SHP77 (cell line): ENCODE measurements at regions not wholly inside any gene's neighbourhood (a gene's known extent, or its start where the extent isn't known, plus 50 kb on each side); places are given as distances from the start of the nearest gene placed in this dataset.

ENCODE experiments used
- DNase-seq, 2 experiments: peaks; one replicate each; lab custom pipeline; 2025; lab: John Stamatoyannopoulos, UW

- no peak for DNase-seq
These were observed 76.9 kb upstream of the ANK3 start for GRCh38 chr10:60466267-60467201.

- no peak for DNase-seq
These were observed 76.1 kb upstream of the ANK3 start for GRCh38 chr10:60465801-60466200.

- DNase-seq: no peak
These were observed 75.0 kb upstream of the ANK3 start for GRCh38 chr10:60464659-60465058.

DNA sequence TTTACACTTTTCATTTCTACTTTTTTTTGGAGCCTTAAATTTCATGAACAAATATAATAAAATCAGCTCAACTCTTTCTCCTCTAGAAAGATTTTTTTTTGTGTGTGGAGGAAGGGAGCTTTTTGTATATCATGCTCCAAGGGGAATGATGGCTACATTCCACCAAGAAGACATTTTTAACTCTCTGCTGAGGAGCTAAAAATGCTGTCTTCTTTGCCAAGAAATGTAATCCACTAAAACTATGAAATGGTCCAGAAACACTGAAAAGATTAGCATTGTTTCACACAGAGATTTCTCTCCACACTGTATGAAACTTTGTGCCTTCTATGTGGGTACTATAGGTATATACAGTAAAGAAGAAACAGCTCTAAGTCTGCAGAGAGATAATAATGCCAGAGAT is 74.1 kb upstream of the ANK3 start:
- DNase-seq: no peak

DNA sequence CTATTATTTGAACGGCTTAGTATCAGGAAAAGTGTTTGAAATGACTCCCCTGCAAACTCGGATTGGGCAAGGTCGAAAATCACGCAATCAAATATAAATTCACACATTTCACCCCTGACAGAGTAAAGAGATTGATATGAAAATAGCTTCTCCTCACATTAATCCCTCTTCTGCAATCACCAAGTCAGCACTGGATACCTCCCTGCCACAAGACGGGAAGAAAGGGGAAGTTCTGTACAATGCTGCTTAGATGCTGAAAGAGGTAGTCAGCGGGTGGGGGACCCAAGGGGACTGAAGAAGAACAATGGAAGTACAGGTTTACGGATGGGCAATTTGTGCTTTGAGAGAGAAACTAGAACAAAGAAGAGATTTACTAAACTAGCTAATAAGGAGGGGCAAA is 72.0 kb upstream of the ANK3 start:
- no peak for DNase-seq

- DNase-seq: no peak
These were observed 70.2 kb upstream of the ANK3 start for GRCh38 chr10:60459701-60460457.

GRCh38 chr10:60456053-60456452 is 66.4 kb upstream of the ANK3 start:
- no peak for DNase-seq

- DNase-seq: no peak
These were observed 64.7 kb upstream of the ANK3 start for GRCh38 chr10:60454336-60454735.

- no peak for DNase-seq
These were observed 63.4 kb upstream of the ANK3 start for GRCh38 chr10:60453036-60453435.

- DNase-seq: no peak
These were observed 60.6 kb upstream of the ANK3 start for GRCh38 chr10:60450291-60450690.

GRCh38 chr10:60448246-60448645 is 58.6 kb upstream of the ANK3 start:
- DNase-seq: no peak

- DNase-seq: no peak
These were observed 57.2 kb upstream of the ANK3 start for GRCh38 chr10:60446851-60447250.

DNA sequence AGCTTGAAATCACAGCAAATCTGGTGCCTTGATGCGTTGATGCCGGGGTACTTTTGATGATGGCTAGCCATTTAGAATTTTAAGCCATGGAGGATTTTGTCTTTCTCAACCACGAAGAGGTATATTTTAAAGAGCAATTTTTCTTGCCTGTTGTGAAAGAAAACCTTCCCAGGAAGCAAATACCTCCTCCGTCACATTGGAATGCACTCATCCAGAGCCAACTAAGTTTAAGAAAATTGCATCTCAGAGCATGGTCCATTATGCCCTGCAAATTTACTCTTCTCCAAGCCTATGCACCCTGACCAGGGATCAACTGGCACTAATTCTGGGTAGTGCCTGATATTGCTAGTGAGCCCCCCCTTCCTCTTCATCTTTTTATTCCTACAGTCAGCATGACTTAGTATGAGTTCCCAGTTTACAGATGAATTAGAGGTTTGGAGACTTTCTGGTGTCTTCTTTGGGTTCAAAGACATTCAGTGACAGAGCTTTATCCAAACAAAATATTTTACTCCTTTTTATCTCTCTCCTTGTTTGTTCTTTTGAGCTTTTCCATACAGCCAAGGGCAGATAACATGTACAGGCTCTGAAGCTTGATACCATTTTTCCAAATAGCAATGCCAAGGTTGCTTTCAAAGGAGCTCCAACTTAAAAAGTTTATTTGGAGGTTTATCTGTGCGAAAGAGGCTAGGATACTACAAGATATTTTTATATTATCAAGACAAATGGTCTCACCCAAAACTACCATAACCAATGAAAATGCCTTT is 56.6 kb upstream of the ANK3 start:
- no peak for DNase-seq

- no peak for DNase-seq
These were observed 54.9 kb upstream of the ANK3 start for GRCh38 chr10:60444494-60445064.

DNA sequence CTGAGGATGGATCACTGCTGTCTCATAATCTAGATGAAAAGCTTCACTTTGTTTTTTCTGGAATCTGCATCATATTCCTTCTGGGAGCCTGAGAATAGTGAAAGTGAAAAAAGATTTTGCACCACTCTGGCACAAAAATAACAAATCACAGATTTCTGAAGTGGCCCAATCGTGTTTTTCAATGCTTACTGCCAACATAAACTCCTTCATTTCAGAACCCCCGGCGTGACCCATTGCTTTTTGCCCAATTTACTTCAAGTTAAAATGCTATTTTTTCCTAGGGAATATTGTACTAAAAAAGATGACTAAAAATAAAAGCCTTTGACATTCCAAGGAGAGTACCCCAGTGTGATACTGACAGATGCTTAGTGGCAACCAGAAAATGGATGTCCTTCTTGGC is 53.7 kb upstream of the ANK3 start:
- DNase-seq: no peak

GRCh38 chr10:60441515-60441914 is 51.8 kb upstream of the ANK3 start:
- no peak for DNase-seq

GRCh38 chr10:60439641-60440040 is 50.0 kb upstream of the ANK3 start:
- DNase-seq: no peak
